Mesenchymal stem cell (in vitro differentiated cells and primary cell): ENCODE measurements at regions not wholly inside any gene's neighbourhood (a gene's known extent, or its start where the extent isn't known, plus 50 kb on each side); places are given as distances from the start of the nearest gene placed in this dataset.
A peak's percentile ranks its signal among the peaks of the same experiment; 100 is the strongest.

Experiments used
- DNase-seq: peaks from one replicate; pipeline ENCODE4 v3.0.0-alpha.2; 2013
- H2AFZ ChIP-seq: one replicate; pipeline ENCODE4 v1.6.1; 2013; ENCODE audit warnings: low read depth, mild to moderate bottlenecking, control low read depth, inconsistent platforms, low read length, moderate library complexity
- H2AK5ac ChIP-seq: 2 replicates; pipeline ENCODE4 v1.6.1; 2013; ENCODE audit warnings: low read length, moderate library complexity, mild to moderate bottlenecking, inconsistent platforms; ENCODE audit not compliant: severe bottlenecking
- H2BK120ac ChIP-seq: one replicate; pipeline ENCODE4 v1.6.1; 2013; ENCODE audit warnings: low read depth, mild to moderate bottlenecking, inconsistent platforms, low read length, moderate library complexity
- H2BK12ac ChIP-seq, 2 experiments: one replicate each; pipeline ENCODE4 v1.6.1; 2013; ENCODE audit warnings: inconsistent platforms in 2 of 2, low read length in 2 of 2, mild to moderate bottlenecking in 2 of 2, moderate library complexity in 2 of 2, control low read depth in 1 of 2
- H2BK15ac ChIP-seq: one replicate; pipeline ENCODE4 v1.6.1; 2013; ENCODE audit warnings: mild to moderate bottlenecking, low read depth, inconsistent platforms; ENCODE audit not compliant: poor library complexity, severe bottlenecking
- H2BK5ac ChIP-seq: 2 replicates; pipeline ENCODE4 v1.6.1; 2013; ENCODE audit warnings: low read depth, mild to moderate bottlenecking, low read length, control low read depth, inconsistent platforms; ENCODE audit not compliant: poor library complexity, severe bottlenecking
- H3K14ac ChIP-seq, 2 experiments: one replicate each; pipeline ENCODE4 v1.6.1; 2013; ENCODE audit warnings: inconsistent platforms in 2 of 2, low read length in 2 of 2, control low read depth in 1 of 2, mild to moderate bottlenecking in 1 of 2, moderate library complexity in 1 of 2
- H3K18ac ChIP-seq, 2 experiments: one replicate each; pipeline ENCODE4 v1.6.1; 2013; ENCODE audit warnings: inconsistent platforms in 2 of 2, low read length in 2 of 2, control low read depth in 1 of 2, low read depth in 1 of 2, mild to moderate bottlenecking in 1 of 2
- H3K23ac ChIP-seq, 2 experiments: one replicate each; pipeline ENCODE4 v1.6.1; 2013; ENCODE audit warnings: inconsistent platforms in 2 of 2, low read length in 2 of 2, mild to moderate bottlenecking in 2 of 2, moderate library complexity in 2 of 2, control low read depth in 1 of 2
- H3K27ac ChIP-seq: 2 replicates; pipeline ENCODE4 v1.5.1; 2013; ENCODE audit warnings: mild to moderate bottlenecking, moderate library complexity, low read length, control low read depth, inconsistent platforms; ENCODE audit not compliant: poor library complexity, severe bottlenecking
- H3K27me3 ChIP-seq, 2 experiments: 2 replicates each; pipeline versions ENCODE4 v1.6.1 to v1.7.0; 2013; ENCODE audit warnings: low read length in 2 of 2, mild to moderate bottlenecking in 2 of 2, moderate library complexity in 2 of 2, control low read depth in 1 of 2, inconsistent platforms in 1 of 2; ENCODE audit not compliant: control insufficient read depth in 1 of 2, insufficient read depth in 1 of 2
- H3K36me3 ChIP-seq, 2 experiments: 2 replicates each; pipeline versions ENCODE4 v1.6.1 to v1.7.0; 2013; ENCODE audit warnings: low read length in 2 of 2, control low read depth in 1 of 2, inconsistent platforms in 1 of 2, low read depth in 1 of 2, mild to moderate bottlenecking in 1 of 2; ENCODE audit not compliant: insufficient read depth in 2 of 2, control insufficient read depth in 1 of 2
- H3K4ac ChIP-seq, 2 experiments: one replicate each; pipeline ENCODE4 v1.6.1; 2013; ENCODE audit warnings: inconsistent platforms in 2 of 2, low read length in 2 of 2, mild to moderate bottlenecking in 2 of 2, moderate library complexity in 2 of 2, control low read depth in 1 of 2, low read depth in 1 of 2
- H3K4me1 ChIP-seq: 2 replicates; pipeline ENCODE4 v1.6.1; 2013; ENCODE audit warnings: low read depth, low read length, control low read depth; ENCODE audit not compliant: control insufficient read depth, insufficient read depth
- H3K4me2 ChIP-seq: 2 replicates; pipeline ENCODE4 v1.6.1; 2013; ENCODE audit warnings: low read length, mild to moderate bottlenecking, inconsistent platforms; ENCODE audit not compliant: poor library complexity, severe bottlenecking
- H3K4me3 ChIP-seq, 2 experiments: 2 replicates each; pipeline versions ENCODE4 v1.5.1 to v1.7.0; 2013; ENCODE audit warnings: low read length in 2 of 2, mild to moderate bottlenecking in 2 of 2, control low read depth in 1 of 2, low read depth in 1 of 2; ENCODE audit not compliant: insufficient read depth in 1 of 2
- H3K79me1 ChIP-seq: replicated peaks from 2 replicates; pipeline ENCODE4 v1.6.1; 2013; ENCODE audit warnings: mild to moderate bottlenecking, control low read depth, low read length, inconsistent platforms; ENCODE audit not compliant: poor library complexity, severe bottlenecking
- H3K9ac ChIP-seq: 2 replicates; pipeline ENCODE4 v1.7.0; 2013; ENCODE audit warnings: mild to moderate bottlenecking, low read length, moderate library complexity
- H3K9me3 ChIP-seq: 2 replicates; pipeline ENCODE4 v1.7.0; 2013; ENCODE audit warnings: mild to moderate bottlenecking, low read length; ENCODE audit not compliant: control insufficient read depth
- H4K8ac ChIP-seq: one replicate; pipeline ENCODE4 v1.6.1; 2013; ENCODE audit warnings: inconsistent platforms, mild to moderate bottlenecking, low read length, moderate library complexity
- H4K91ac ChIP-seq: one replicate; pipeline ENCODE4 v1.6.1; 2013; ENCODE audit warnings: mild to moderate bottlenecking, low read length, inconsistent platforms
- WGBS: methylation state at CpG from one replicate; pipeline ENCODE4 v1.1.7; 2013; ENCODE audit warnings: mixed read lengths; 5-methylcytosine and 5-hydroxymethylcytosine counted together

- no peak overlapping the region for H2AK5ac ChIP-seq
- no peak overlapping the region for H2AFZ ChIP-seq
- H4K8ac ChIP-seq = no peak overlapping the region
- H3K9ac ChIP-seq = no peak overlapping the region
- H3K14ac ChIP-seq = no peak overlapping the region
- H3K27ac ChIP-seq = no peak overlapping the region
- no peak overlapping the region for H3K4ac ChIP-seq
- no peak overlapping the region for H4K91ac ChIP-seq
- DNase-seq = peak; percentile 60
- 100% methylated on average over 1 of the region's 2 CpGs for WGBS
- H3K36me3 ChIP-seq = no peaks in the 10 kb centered on the region
- no peaks in the 10 kb centered on the region for H3K9me3 ChIP-seq
- no peak overlapping the region for H3K4me2 ChIP-seq
- H2BK15ac ChIP-seq = no peak overlapping the region
- H3K4me1 ChIP-seq = no peaks in the 10 kb centered on the region
- no peak overlapping the region for H3K23ac ChIP-seq
- H2BK5ac ChIP-seq = no peak overlapping the region
- no peak overlapping the region for H3K18ac ChIP-seq
- no peak overlapping the region for H2BK12ac ChIP-seq
- H3K79me1 ChIP-seq = no peaks in the 10 kb centered on the region
- H2BK120ac ChIP-seq = no peak overlapping the region
- no peak overlapping the region for H3K4me3 ChIP-seq
- no peaks in the 10 kb centered on the region for H3K27me3 ChIP-seq
Observed at GRCh38 chr10:51007781-51008180, 66.5 kb upstream of the PRKG1 start.

DNA sequence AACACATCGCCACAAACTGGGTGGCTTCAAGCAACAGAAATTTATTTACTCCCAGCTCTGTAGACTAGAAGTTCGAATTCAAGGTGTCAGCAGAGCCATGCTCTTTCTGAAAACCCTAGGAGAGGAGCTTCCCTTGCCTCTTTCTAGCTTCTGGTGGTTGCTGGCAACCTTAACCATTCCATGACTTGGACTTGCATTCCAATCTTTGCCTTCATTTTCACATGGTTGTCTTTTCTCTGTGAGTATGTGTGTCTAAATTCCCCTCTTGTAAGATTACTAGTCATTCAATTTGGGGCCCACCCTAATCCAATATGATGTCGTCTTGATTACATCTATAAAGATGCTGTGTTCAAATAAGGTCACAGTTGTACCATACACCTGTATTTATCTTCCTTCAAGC, 65.9 kb upstream of the PRKG1 start:
- H3K36me3 ChIP-seq = no peaks in the 10 kb centered on the region
- no peak overlapping the region for H3K27ac ChIP-seq
- no peak overlapping the region for H2BK12ac ChIP-seq
- no peak overlapping the region for H2BK15ac ChIP-seq
- no peak overlapping the region for H3K9ac ChIP-seq
- no peak overlapping the region for H3K23ac ChIP-seq
- H2BK120ac ChIP-seq = no peak overlapping the region
- no peak overlapping the region for H3K18ac ChIP-seq
- no peak overlapping the region for H3K14ac ChIP-seq
- H3K4me2 ChIP-seq = no peak overlapping the region
- H3K4ac ChIP-seq = no peak overlapping the region
- H4K91ac ChIP-seq = no peak overlapping the region
- H3K79me1 ChIP-seq = no peaks in the 10 kb centered on the region
- H2AFZ ChIP-seq = no peak overlapping the region
- no peaks in the 10 kb centered on the region for H3K4me1 ChIP-seq
- H3K27me3 ChIP-seq = no peaks in the 10 kb centered on the region
- no peak for DNase-seq
- H2BK5ac ChIP-seq = no peak overlapping the region
- H4K8ac ChIP-seq = no peak overlapping the region
- 87% methylated on average over 2 of the region's 3 CpGs for WGBS
- no peaks in the 10 kb centered on the region for H3K9me3 ChIP-seq
- no peak overlapping the region for H3K4me3 ChIP-seq
- no peak overlapping the region for H2AK5ac ChIP-seq

DNA sequence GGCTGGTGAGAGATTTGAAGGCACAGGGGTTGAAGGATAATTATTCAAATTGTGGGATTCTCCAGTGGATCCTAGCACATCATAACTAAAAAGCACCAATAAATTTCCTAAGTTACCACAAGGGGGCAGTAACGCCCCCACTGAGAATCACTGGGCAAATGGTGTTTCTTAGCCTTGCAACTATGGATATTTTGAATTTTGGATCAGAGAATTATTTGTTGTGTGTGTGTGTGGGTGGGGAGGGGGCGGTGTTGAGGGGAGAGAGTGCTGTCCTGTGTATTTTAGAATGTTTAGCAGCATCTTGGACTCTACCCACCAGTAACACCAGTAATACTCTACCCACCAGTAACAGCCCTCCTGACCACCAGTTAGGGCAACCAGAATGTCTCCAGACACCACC, 63.3 kb upstream of the PRKG1 start:
- H4K8ac ChIP-seq = no peak overlapping the region
- H2BK5ac ChIP-seq = no peak overlapping the region
- H2AFZ ChIP-seq = no peak overlapping the region
- H3K23ac ChIP-seq = no peak overlapping the region
- H3K27me3 ChIP-seq = no peaks in the 10 kb centered on the region
- no peaks in the 10 kb centered on the region for H3K79me1 ChIP-seq
- no peak overlapping the region for H3K9ac ChIP-seq
- H3K27ac ChIP-seq = no peak overlapping the region
- H3K14ac ChIP-seq = no peak overlapping the region
- H2BK12ac ChIP-seq = no peak overlapping the region
- no peaks in the 10 kb centered on the region for H3K36me3 ChIP-seq
- H3K4me2 ChIP-seq = no peak overlapping the region
- H2AK5ac ChIP-seq = no peak overlapping the region
- H3K4ac ChIP-seq = no peak overlapping the region
- H2BK15ac ChIP-seq = no peak overlapping the region
- H3K4me1 ChIP-seq = no peaks in the 10 kb centered on the region
- H3K9me3 ChIP-seq = no peaks in the 10 kb centered on the region
- H2BK120ac ChIP-seq = no peak overlapping the region
- H3K18ac ChIP-seq = no peak overlapping the region
- DNase-seq = peak; percentile 58
- 0% methylated on average over 1 of the region's 2 CpGs for WGBS
- no peak overlapping the region for H4K91ac ChIP-seq
- no peak overlapping the region for H3K4me3 ChIP-seq

- Histone ChIP-seq H4K8ac (no peak overlapping the region), H3K4me2 (no peak overlapping the region), H2AK5ac (no peak overlapping the region), H4K91ac (no peak overlapping the region), H3K14ac (no peak overlapping the region), H2BK5ac (no peak overlapping the region), H2BK120ac (no peak overlapping the region), H2BK12ac (no peak overlapping the region), H3K27me3 (no peaks in the 10 kb centered on the region), H3K9ac (no peak overlapping the region), H3K36me3 (no peaks in the 10 kb centered on the region), H3K4me3 (no peak overlapping the region), H3K4me1 (no peaks in the 10 kb centered on the region), H3K4ac (no peak overlapping the region), H2AFZ (no peak overlapping the region), H2BK15ac (no peak overlapping the region), H3K9me3 (no peaks in the 10 kb centered on the region), H3K23ac (no peak overlapping the region), H3K79me1 (no peaks in the 10 kb centered on the region), H3K18ac (no peak overlapping the region), H3K27ac (no peak overlapping the region)
- DNase-seq = no peak
- WGBS = 93% methylated on average over 1 of the region's 2 CpGs
Observed at GRCh38 chr10:51012073-51012472, 62.2 kb upstream of the PRKG1 start.
